UCSD-AML1 (cell line): ENCODE measurements at regions not wholly inside any gene's neighbourhood (a gene's known extent, or its start where the extent isn't known, plus 50 kb on each side); places are given as distances from the start of the nearest gene placed in this dataset.
"Not testable (repeated sequence)": the region's sequence is repeated elsewhere in the genome, so short reads cannot be mapped to it uniquely, and the experiment has no call there.

Experiments
- DNase-seq: peaks from one replicate; lab custom pipeline; 2025; ENCODE audit not compliant: unreplicated experiment; lab: John Stamatoyannopoulos, UW

- DNase-seq = peak; percentile 3
Measured at GRCh38 chr10:53664282-53665019, 891.9 kb upstream of the MBL2 start.

- DNase-seq = no peak
Measured at GRCh38 chr10:53650794-53651193, 878.2 kb upstream of the MBL2 start.

GRCh38 chr10:53647221-53647620, 874.6 kb upstream of the MBL2 start:
- DNase-seq = not testable (repeated sequence)

GRCh38 chr10:53646525-53646924, 873.9 kb upstream of the MBL2 start:
- DNase-seq = no peak

- no peak for DNase-seq
Measured at GRCh38 chr10:53645951-53646350, 873.4 kb upstream of the MBL2 start.

GRCh38 chr10:53638006-53638405, 865.4 kb upstream of the MBL2 start:
- no peak for DNase-seq

GRCh38 chr10:53624722-53625121, 852.1 kb upstream of the MBL2 start:
- no peak for DNase-seq

GRCh38 chr10:53622201-53622600, 849.6 kb upstream of the MBL2 start:
- no peak for DNase-seq

- peak; percentile 11 for DNase-seq
Measured at GRCh38 chr10:53619671-53620070, 847.1 kb upstream of the MBL2 start.

- DNase-seq = no peak
Measured at GRCh38 chr10:53607691-53608090, 835.1 kb upstream of the MBL2 start.

GRCh38 chr10:53606981-53607380, 834.4 kb upstream of the MBL2 start:
- DNase-seq = no peak

- no peak for DNase-seq
Measured at GRCh38 chr10:53601260-53601875, 828.8 kb upstream of the MBL2 start.

- no peak for DNase-seq
Measured at GRCh38 chr10:53598914-53599313, 826.3 kb upstream of the MBL2 start.

- DNase-seq = no peak
Measured at GRCh38 chr10:53597835-53598251, 825.3 kb upstream of the MBL2 start.

GRCh38 chr10:53580465-53580864, 807.9 kb upstream of the MBL2 start:
- DNase-seq = no peak

- DNase-seq = no peak
Measured at GRCh38 chr10:53579773-53580172, 807.2 kb upstream of the MBL2 start.

- DNase-seq = no peak
Measured at GRCh38 chr10:53574024-53574423, 801.4 kb upstream of the MBL2 start.

- no peak for DNase-seq
Measured at GRCh38 chr10:53573498-53573897, 800.9 kb upstream of the MBL2 start.

- DNase-seq = no peak
Measured at GRCh38 chr10:53572799-53573198, 800.2 kb upstream of the MBL2 start.

- DNase-seq = no peak
Measured at GRCh38 chr10:53570221-53570620, 797.6 kb upstream of the MBL2 start.

GRCh38 chr10:53569455-53569854, 796.9 kb upstream of the MBL2 start:
- no peak for DNase-seq

- no peak for DNase-seq
Measured at GRCh38 chr10:53548664-53549063, 776.1 kb upstream of the MBL2 start.

- DNase-seq = no peak
Measured at GRCh38 chr10:53547364-53547763, 774.8 kb upstream of the MBL2 start.
